ENCODE measurements at regions not wholly inside any gene's neighbourhood (a gene's known extent, or its start where the extent isn't known, plus 50 kb on each side); places are given as distances from the start of the nearest gene placed in this dataset.

GRCh38 chr13:109874484-109875454 is 88.4 kb upstream of the IRS2 start:
- Mint-ChIP-seq H3K27me3 (ENCODE audit: unreplicated experiment) (peaks cover 2% of the 10 kb centered on the region), H3K4me1 (ENCODE audit: low read depth, unreplicated experiment) (no peaks in the 10 kb centered on the region), H3K4me3 (ENCODE audit: unreplicated experiment) (no peak overlapping the region), H3K9me3 (ENCODE audit: unreplicated experiment) (no peaks in the 10 kb centered on the region), H3K27ac (ENCODE audit: unreplicated experiment) (no peak overlapping the region), H3K36me3 (ENCODE audit: unreplicated experiment) (no peaks in the 10 kb centered on the region)
- TF ChIP-seq CTCF (IDR thresholded peaks at IDR 0.05; ENCODE audit: partially characterized antibody, unreplicated experiment), result no peak
- no peak for DNase-seq

GRCh38 chr13:109873351-109874123 is 87.2 kb upstream of the IRS2 start:
- Mint-ChIP-seq H3K9me3 (ENCODE audit: unreplicated experiment) (no peaks in the 10 kb centered on the region), H3K27me3 (ENCODE audit: unreplicated experiment) (peaks cover 4% of the 10 kb centered on the region), H3K27ac (ENCODE audit: unreplicated experiment) (no peak overlapping the region), H3K4me3 (ENCODE audit: unreplicated experiment) (no peak overlapping the region), H3K36me3 (ENCODE audit: unreplicated experiment) (no peaks in the 10 kb centered on the region), H3K4me1 (ENCODE audit: low read depth, unreplicated experiment) (no peaks in the 10 kb centered on the region)
- DNase-seq, result no peak
- no peak for TF ChIP-seq CTCF (IDR thresholded peaks at IDR 0.05; ENCODE audit: partially characterized antibody, unreplicated experiment)

GRCh38 chr13:109872864-109873263 is 86.5 kb upstream of the IRS2 start:
- Mint-ChIP-seq H3K4me1 (ENCODE audit: low read depth, unreplicated experiment) (no peaks in the 10 kb centered on the region), H3K4me3 (ENCODE audit: unreplicated experiment) (no peak overlapping the region), H3K9me3 (ENCODE audit: unreplicated experiment) (no peaks in the 10 kb centered on the region), H3K27me3 (ENCODE audit: unreplicated experiment) (peaks cover 3% of the 10 kb centered on the region), H3K36me3 (ENCODE audit: unreplicated experiment) (no peaks in the 10 kb centered on the region), H3K27ac (ENCODE audit: unreplicated experiment) (no peak overlapping the region)
- TF ChIP-seq CTCF (IDR thresholded peaks at IDR 0.05; ENCODE audit: partially characterized antibody, unreplicated experiment), result no peak
- no peak for DNase-seq

- no peak for DNase-seq
- Mint-ChIP-seq H3K27ac (ENCODE audit: unreplicated experiment) (no peak overlapping the region), H3K4me1 (ENCODE audit: low read depth, unreplicated experiment) (no peaks in the 10 kb centered on the region), H3K4me3 (ENCODE audit: unreplicated experiment) (no peak overlapping the region), H3K9me3 (ENCODE audit: unreplicated experiment) (no peaks in the 10 kb centered on the region), H3K27me3 (ENCODE audit: unreplicated experiment) (peaks cover 1% of the 10 kb centered on the region), H3K36me3 (ENCODE audit: unreplicated experiment) (no peaks in the 10 kb centered on the region)
- no peak for TF ChIP-seq CTCF (IDR thresholded peaks at IDR 0.05; ENCODE audit: partially characterized antibody, unreplicated experiment)
Observed at GRCh38 chr13:109870696-109871370, 84.5 kb upstream of the IRS2 start.

Measured in glutamatergic neuron (in vitro differentiated cells).